Activated T-helper 1 cell treated with anti-CD3 and anti-CD28 coated beads, Interleukin-12 subunit alpha, Interleukin-12 subunit beta, Interleukin-2, Interleukin-4 antibody, amounts not matched to agents 30 ng/mL and 10 ng/mL and 1 ng/mL, durations not matched to agents 14 hours and 24 hours and 36 hours (primary cell): ENCODE measurements at regions not wholly inside any gene's neighbourhood (a gene's known extent, or its start where the extent isn't known, plus 50 kb on each side); places are given as distances from the start of the nearest gene placed in this dataset.

Source experiments
- DNase-seq: peaks from one replicate; pipeline ENCODE4 v3.0.0; 2021; ENCODE audit warnings: low spot score
- H3K27ac Mint-ChIP-seq: one replicate; pipeline ENCODE4 v1.8.0; 2021; ENCODE audit warnings: mild to moderate bottlenecking, mixed read lengths
- H3K27me3 Mint-ChIP-seq: one replicate; pipeline ENCODE4 v1.8.0; 2022; ENCODE audit warnings: mild to moderate bottlenecking, moderate library complexity, mixed read lengths; ENCODE audit not compliant: insufficient read depth
- H3K36me3 Mint-ChIP-seq: one replicate; pipeline ENCODE4 v1.8.0; 2021; ENCODE audit warnings: low read depth, mixed read lengths
- H3K4me1 Mint-ChIP-seq: one replicate; pipeline ENCODE4 v1.8.0; 2021; ENCODE audit warnings: low read depth, mixed read lengths
- H3K4me3 Mint-ChIP-seq: one replicate; pipeline ENCODE4 v1.8.0; 2021; ENCODE audit warnings: mild to moderate bottlenecking, moderate library complexity, mixed read lengths
- H3K9me3 Mint-ChIP-seq: one replicate; pipeline ENCODE4 v1.8.0; 2021; ENCODE audit warnings: mixed read lengths
- intact Hi-C: fragments of 100-400 bp; cut with micrococcal nuclease; formaldehyde crosslinking; loops from one replicate; pipeline ENCODE4 v1.15.1; 2024

DNA sequence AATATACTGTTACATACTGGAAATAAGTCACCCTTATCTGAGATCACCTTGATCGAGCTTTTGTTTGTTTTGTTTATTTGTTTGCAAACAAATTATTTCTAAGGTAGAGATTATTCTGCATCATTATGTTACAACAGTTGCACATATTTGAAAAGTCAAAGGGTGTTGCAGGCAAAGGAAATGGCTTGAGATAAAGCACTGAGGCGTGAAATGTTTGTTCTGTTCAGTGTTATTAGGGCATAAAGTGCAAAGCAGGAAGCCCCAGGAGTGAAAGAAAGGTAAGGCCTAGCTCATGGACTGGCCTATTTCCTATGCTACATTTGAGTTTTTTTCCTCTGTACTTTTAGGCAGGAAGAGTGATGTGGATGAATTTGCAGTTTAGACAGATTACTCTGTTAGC is 1815.6 kb upstream of the LRRTM1 start:
- Mint-ChIP-seq H3K4me3 (no peak overlapping the region), H3K27me3 (no peaks in the 10 kb centered on the region), H3K27ac (no peak overlapping the region), H3K4me1 (no peaks in the 10 kb centered on the region), H3K9me3 (peaks cover 6% of the 10 kb centered on the region), H3K36me3 (no peaks in the 10 kb centered on the region)
- intact Hi-C loops, result no loop called here
- DNase-seq, result no peak

DNA sequence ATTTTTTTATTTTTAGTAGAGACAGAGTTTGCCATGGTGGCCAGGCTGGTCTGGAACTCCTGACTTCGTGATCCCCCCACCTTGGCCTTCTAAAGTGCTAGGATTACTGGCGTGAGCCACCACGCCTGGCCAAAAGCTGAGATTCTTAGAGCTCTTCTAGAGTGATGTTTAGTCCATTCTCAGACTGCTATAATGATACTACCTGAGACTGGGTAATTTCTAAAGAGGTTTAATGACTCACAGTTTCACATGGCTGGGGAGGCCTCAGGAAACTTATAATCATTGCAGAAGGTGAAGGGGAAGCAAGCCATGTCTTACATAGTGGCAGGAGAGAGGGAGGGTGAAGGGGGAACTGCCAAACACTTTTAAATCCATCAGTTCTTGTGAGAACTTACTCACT is 1804.9 kb upstream of the LRRTM1 start:
- Mint-ChIP-seq H3K36me3 (no peaks in the 10 kb centered on the region), H3K4me3 (no peak overlapping the region), H3K9me3 (peaks cover 4% of the 10 kb centered on the region), H3K27me3 (no peaks in the 10 kb centered on the region), H3K27ac (no peak overlapping the region), H3K4me1 (no peaks in the 10 kb centered on the region)
- no peak for DNase-seq
- intact Hi-C loops, result no loop called here

DNA sequence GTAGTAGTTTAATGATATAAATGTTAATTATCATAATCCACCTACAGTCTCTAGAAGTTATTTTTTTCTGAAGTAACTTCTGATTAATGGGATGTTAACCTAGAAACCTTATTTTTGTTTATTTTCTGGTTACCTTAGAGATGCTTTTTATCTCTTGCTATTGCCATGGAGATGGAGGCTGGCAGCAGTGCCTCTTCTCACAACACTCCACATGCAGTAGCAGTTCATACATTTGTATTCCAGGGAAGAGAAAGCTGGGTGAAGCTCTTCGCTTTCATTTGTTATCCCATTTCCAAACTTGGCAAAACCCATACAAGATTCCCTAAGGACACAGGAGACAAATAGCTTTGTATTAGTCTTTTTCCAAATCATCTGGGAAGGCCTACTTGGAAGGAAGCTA is 1794.1 kb upstream of the LRRTM1 start:
- H3K4me1 Mint-ChIP-seq, result no peaks in the 10 kb centered on the region
- H3K27me3 Mint-ChIP-seq, result no peaks in the 10 kb centered on the region
- no peaks in the 10 kb centered on the region for H3K36me3 Mint-ChIP-seq
- DNase-seq, result no peak
- peaks cover 4% of the 10 kb centered on the region for H3K9me3 Mint-ChIP-seq
- no peak overlapping the region for H3K27ac Mint-ChIP-seq
- no peak overlapping the region for H3K4me3 Mint-ChIP-seq
- intact Hi-C loops, result no loop called here

DNA sequence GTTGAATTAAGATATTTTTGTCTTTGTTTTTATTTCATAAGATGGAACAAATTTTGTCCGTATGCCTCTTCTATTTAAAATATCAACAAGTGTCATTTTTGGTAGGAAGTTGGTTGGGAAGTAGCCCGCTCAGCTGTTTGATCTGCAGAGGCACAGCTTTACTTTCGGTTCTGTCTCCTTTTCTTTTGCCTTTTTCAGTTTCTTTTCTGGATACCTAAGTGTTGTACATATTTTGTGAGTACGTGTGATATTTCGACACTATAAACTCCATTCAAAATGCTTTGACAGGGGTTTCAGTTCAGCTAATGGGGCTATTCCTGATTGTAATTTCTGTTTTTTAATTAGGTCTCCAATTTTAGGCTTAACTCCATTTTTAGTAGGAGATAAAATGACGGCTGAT is 1785.0 kb upstream of the LRRTM1 start:
- Mint-ChIP-seq H3K27me3 (no peaks in the 10 kb centered on the region), H3K36me3 (no peaks in the 10 kb centered on the region), H3K27ac (no peak overlapping the region), H3K4me1 (no peaks in the 10 kb centered on the region), H3K4me3 (no peak overlapping the region), H3K9me3 (peaks cover 19% of the 10 kb centered on the region)
- no peak for DNase-seq
- intact Hi-C loops, result no loop called here

DNA sequence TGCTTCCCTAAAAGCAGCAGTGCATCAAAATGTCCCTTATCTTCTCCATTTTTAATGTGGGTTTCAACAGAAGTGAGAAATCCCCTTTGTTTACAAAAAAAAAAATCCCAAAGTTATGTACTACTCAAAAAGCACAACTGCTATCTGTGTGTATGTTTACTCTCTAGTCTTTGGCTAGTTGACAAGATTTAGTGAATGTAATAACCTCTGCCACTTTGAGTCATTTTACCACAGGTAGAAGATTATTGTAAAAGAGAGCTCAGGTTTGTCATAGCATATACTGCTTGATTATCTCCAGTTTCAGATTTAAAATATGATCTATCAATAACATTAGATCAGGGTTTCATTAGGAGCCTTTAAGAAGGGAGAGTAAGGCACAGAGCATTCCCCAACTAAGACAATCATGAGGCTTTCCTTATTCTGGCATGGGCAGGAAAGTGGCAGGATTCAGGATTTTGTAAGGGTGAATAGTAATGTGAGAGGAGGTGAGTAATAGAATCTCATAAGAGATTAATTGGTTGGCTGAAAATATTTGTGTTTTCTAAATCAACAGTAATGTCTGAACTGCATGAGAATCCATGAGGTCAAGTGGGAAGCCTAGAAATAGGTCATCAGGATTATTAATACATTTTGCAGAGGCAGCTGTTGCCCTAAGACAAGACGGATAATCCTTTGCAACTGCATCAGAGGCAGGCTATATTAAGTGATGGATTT is 1780.3 kb upstream of the LRRTM1 start:
- no peak for DNase-seq
- Mint-ChIP-seq H3K27me3 (no peaks in the 10 kb centered on the region), H3K36me3 (no peaks in the 10 kb centered on the region), H3K4me3 (no peak overlapping the region), H3K4me1 (no peaks in the 10 kb centered on the region), H3K9me3 (peaks cover 28% of the 10 kb centered on the region), H3K27ac (no peak overlapping the region)
- intact Hi-C loops, result no loop called here

DNA sequence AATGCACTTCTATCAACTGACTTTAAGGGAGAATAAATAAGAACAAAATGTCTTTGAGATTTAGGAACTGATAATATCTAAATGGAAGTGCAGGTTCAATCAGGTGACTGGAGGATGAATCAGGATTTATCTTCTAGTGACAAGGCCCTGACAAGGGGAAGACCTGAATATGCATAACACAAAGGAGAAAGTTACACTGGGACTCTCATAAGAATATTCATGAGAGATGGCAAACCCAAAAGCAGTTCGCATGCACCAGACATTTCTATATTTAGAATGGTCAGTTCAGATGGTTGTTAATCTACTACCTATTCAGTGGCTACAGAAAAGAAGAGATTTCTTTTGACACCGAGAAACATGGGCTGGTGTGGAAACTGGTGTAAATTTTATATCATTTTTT is 1771.3 kb upstream of the LRRTM1 start:
- H3K9me3 Mint-ChIP-seq, result peaks cover 19% of the 10 kb centered on the region
- no peak for DNase-seq
- intact Hi-C loops, result no loop called here
- no peaks in the 10 kb centered on the region for H3K36me3 Mint-ChIP-seq
- H3K27ac Mint-ChIP-seq, result no peak overlapping the region
- no peaks in the 10 kb centered on the region for H3K4me1 Mint-ChIP-seq
- H3K27me3 Mint-ChIP-seq, result no peaks in the 10 kb centered on the region
- no peak overlapping the region for H3K4me3 Mint-ChIP-seq

DNA sequence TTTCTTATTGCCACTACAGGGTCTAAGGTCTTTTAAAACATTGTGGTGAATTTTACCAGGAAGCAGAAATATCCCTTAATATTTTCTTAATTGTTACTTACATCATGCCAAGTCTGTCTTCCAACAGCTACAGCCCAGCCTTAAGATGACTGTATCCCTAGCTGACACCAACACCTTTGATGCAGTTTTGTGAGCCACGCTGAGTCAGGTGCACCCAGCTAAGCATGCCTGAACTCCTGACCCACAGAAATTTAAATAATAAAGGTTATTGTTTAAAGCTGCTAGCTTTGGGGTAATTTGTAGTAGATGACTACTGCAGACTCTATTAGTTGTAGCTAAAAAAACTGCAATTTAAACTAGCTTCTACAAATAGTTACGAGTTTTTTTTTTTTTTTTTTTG is 1757.9 kb upstream of the LRRTM1 start:
- Mint-ChIP-seq H3K36me3 (no peaks in the 10 kb centered on the region), H3K27me3 (no peaks in the 10 kb centered on the region), H3K27ac (no peak overlapping the region), H3K4me1 (no peaks in the 10 kb centered on the region), H3K4me3 (no peak overlapping the region), H3K9me3 (no peaks in the 10 kb centered on the region)
- no peak for DNase-seq
- intact Hi-C loops, result no loop called here

DNA sequence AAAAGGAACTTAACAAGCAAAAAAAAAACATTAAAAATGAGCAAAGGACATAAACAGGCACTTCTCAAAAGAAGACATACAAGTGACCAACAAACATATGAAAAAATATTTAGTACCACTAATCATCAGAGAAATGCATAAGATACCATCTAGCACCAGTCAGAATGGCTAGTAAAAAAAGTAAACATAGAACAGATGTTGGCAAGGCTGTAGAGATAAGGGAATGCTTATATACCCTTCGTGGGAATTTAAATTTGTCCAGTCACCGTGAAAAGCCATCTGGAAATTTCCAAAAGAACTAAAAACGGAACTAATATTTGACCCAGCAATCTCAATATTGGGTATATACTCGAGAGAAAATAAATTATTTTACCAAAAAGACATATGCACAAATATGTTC is 1751.3 kb upstream of the LRRTM1 start:
- no peak for DNase-seq
- H3K27me3 Mint-ChIP-seq, result no peaks in the 10 kb centered on the region
- H3K4me1 Mint-ChIP-seq, result no peaks in the 10 kb centered on the region
- no peaks in the 10 kb centered on the region for H3K36me3 Mint-ChIP-seq
- H3K4me3 Mint-ChIP-seq, result no peak overlapping the region
- H3K27ac Mint-ChIP-seq, result no peak overlapping the region
- H3K9me3 Mint-ChIP-seq, result peaks cover 15% of the 10 kb centered on the region
- intact Hi-C loops, result no loop called here

DNA sequence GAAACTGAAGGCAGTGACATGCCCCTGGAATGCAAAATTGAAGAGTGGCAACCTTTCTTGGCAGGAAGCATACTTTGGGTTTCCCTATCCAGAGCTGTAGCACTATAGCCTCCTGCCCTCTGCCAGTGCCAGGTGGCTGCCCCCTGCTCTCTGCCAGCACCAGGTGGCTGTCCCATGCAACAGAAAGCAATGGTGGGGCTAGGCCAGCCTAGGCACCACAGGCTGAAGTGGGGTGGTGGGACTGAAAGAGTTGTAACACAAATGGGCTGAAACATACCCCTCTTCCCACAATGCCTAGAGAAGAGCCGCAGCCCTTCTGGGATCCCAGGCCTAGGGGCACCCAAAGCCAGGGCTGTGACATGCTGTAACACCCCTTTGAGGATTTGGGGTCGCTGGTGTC is 1739.3 kb upstream of the LRRTM1 start:
- no peak overlapping the region for H3K4me3 Mint-ChIP-seq
- intact Hi-C loops, result no loop called here
- no peaks in the 10 kb centered on the region for H3K27me3 Mint-ChIP-seq
- H3K36me3 Mint-ChIP-seq, result no peaks in the 10 kb centered on the region
- DNase-seq, result no peak
- peaks cover 7% of the 10 kb centered on the region for H3K9me3 Mint-ChIP-seq
- no peaks in the 10 kb centered on the region for H3K4me1 Mint-ChIP-seq
- no peak overlapping the region for H3K27ac Mint-ChIP-seq

DNA sequence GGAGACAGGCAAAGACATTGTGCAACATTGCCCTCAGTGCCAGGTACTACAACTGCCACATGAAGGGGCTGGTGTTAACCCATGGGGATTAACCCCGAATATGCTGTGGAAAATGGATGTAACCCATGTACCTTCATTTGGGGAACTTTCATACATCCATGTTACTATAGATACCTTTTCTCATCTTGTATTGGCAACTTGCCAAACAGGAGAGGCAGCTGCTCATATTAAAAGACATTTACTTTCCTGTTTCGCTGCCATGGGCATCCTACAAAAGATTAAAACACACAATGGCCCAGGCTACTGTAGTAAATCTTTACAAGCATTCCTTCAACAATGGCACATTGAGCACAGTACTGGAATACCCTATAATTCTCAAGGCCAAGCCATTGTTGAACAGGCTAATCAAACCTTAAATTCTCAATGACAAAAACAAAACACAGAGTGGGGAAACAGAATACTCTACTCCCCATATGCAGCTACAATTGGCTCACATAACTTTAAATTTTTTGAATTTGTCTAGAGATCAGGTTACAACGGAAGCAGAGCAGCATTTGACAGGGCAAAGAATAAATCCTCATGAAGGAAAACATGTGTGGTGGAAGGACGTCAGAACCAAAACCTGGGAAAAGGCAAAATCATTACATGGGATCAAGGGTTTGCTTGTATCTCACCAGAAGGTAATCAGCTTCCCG is 1723.5 kb upstream of the LRRTM1 start:
- H3K4me1 Mint-ChIP-seq, result no peaks in the 10 kb centered on the region
- no peak overlapping the region for H3K27ac Mint-ChIP-seq
- no peak for DNase-seq
- peaks cover 35% of the 10 kb centered on the region for H3K9me3 Mint-ChIP-seq
- H3K36me3 Mint-ChIP-seq, result no peaks in the 10 kb centered on the region
- intact Hi-C loops, result no loop called here
- H3K4me3 Mint-ChIP-seq, result no peak overlapping the region
- H3K27me3 Mint-ChIP-seq, result no peaks in the 10 kb centered on the region

DNA sequence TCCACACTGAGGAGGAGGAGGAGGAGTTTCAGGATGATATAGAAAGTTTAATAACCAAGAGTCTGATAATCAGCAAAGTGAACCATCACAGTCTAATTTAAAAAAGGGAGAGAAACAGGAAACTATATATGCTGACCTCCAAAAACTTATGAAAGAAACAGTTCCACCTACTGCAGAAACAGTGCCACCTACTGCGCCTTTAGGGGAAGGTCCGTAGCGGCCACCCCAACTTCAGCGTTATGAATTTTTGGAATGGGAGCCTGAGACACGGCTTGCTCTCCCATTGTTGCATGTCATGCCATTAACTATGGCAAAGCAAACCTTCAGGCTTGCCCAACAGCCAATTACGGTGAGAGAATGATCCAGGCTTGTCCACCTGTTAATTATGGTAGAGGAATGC is 1719.2 kb upstream of the LRRTM1 start:
- intact Hi-C loops, result no loop called here
- H3K36me3 Mint-ChIP-seq, result no peaks in the 10 kb centered on the region

DNA sequence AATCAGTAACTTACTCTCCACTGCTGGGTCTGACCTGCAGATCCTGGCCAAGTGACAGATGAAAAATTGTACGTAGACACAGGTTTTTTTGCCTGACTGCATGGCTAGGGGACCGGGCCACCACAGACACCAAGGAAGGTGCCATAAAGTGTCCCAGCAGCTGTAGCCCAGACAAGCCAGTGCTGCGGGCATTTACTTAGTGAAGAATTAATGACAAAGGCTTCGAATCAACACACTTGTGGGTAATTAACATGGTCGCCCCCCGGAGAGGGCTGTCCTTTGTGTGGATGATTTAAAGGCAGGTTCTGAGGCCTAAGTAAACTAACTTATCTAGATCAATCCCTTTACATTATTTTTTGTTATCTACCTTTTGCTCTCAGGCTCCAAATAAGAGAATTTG is 1709.1 kb upstream of the LRRTM1 start:
- H3K4me1 Mint-ChIP-seq, result no peaks in the 10 kb centered on the region
- H3K4me3 Mint-ChIP-seq, result no peak overlapping the region
- H3K27me3 Mint-ChIP-seq, result no peaks in the 10 kb centered on the region
- H3K27ac Mint-ChIP-seq, result no peak overlapping the region
- peaks cover 8% of the 10 kb centered on the region for H3K9me3 Mint-ChIP-seq
- no peaks in the 10 kb centered on the region for H3K36me3 Mint-ChIP-seq
- intact Hi-C loops, result no loop called here
- DNase-seq, result no peak

More for the DNA sequence above, 1719.2 kb upstream of the LRRTM1 start:
- H3K9me3 Mint-ChIP-seq, result peaks cover 27% of the 10 kb centered on the region
- no peak overlapping the region for H3K27ac Mint-ChIP-seq
- no peaks in the 10 kb centered on the region for H3K4me1 Mint-ChIP-seq
- H3K4me3 Mint-ChIP-seq, result no peak overlapping the region
- no peaks in the 10 kb centered on the region for H3K27me3 Mint-ChIP-seq
- DNase-seq, result no peak

DNA sequence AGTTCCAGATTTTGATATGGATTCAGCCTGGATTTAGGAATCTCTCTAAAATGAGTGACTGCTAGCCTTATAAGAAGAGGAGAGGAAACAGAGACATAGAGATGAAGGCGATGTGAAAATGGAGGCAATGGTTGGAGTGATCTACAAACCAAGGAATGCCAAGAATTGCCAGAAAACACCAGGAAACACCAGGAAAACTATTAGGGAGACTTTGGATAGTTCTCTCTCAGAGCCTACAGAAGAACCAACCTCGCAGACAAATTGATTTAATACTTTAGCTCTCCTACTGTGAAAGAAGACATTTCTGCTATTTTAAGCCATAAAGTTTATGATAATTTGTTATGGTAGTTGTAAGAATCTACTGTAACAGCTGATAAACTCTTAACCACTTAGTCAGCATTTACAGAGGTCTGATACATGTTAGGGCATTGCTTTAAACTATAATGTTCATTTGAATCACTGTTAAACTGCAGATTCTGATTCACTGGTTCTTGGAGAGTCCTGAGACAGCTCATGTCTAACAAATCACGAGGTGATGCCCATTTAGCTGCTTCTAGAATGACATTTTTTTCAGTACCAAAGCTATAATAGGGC is 1702.6 kb upstream of the LRRTM1 start:
- intact Hi-C loops, result no loop called here
- Mint-ChIP-seq H3K27me3 (no peaks in the 10 kb centered on the region), H3K4me3 (no peak overlapping the region), H3K9me3 (no peaks in the 10 kb centered on the region), H3K4me1 (no peaks in the 10 kb centered on the region), H3K27ac (no peak overlapping the region), H3K36me3 (no peaks in the 10 kb centered on the region)
- no peak for DNase-seq
